ENCODE measurements at regions not wholly inside any gene's neighbourhood (a gene's known extent, or its start where the extent isn't known, plus 50 kb on each side); places are given as distances from the start of the nearest gene placed in this dataset.

DNA sequence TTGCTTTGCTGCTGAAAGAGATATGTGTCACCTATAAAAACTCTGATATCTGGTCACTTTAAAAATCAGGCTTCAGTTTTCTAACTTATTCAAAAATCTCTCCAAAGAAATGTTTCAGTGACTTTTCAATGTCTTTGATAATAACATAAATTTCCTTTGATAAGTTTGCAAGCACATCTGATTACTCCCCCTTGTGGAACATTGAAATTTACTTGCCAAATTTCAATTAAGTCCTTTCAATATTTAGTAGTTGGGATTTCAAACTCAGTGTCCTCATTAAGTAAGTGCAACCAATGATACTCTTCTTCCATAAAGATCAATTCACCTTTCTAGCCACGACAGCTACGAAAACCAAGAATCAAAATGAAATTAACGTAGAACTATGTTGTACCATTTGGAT lies 151.3 kb upstream of the FAM47C start:
- TF ChIP-seq POLR2AphosphoS5 (IDR thresholded peaks at IDR 0.05) = no peak
- TF ChIP-seq, protein P1, sequence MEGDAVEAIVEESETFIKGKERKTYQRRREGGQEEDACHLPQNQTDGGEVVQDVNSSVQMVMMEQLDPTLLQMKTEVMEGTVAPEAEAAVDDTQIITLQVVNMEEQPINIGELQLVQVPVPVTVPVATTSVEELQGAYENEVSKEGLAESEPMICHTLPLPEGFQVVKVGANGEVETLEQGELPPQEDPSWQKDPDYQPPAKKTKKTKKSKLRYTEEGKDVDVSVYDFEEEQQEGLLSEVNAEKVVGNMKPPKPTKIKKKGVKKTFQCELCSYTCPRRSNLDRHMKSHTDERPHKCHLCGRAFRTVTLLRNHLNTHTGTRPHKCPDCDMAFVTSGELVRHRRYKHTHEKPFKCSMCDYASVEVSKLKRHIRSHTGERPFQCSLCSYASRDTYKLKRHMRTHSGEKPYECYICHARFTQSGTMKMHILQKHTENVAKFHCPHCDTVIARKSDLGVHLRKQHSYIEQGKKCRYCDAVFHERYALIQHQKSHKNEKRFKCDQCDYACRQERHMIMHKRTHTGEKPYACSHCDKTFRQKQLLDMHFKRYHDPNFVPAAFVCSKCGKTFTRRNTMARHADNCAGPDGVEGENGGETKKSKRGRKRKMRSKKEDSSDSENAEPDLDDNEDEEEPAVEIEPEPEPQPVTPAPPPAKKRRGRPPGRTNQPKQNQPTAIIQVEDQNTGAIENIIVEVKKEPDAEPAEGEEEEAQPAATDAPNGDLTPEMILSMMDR (IDR thresholded peaks at IDR 0.05) = no peak
- TF ChIP-seq POLR2A (IDR thresholded peaks at IDR 0.05) = no peak
- TF ChIP-seq EP300 (IDR thresholded peaks at IDR 0.05) = no peak
